ENCODE measurements at regions not wholly inside any gene's neighbourhood (a gene's known extent, or its start where the extent isn't known, plus 50 kb on each side); places are given as distances from the start of the nearest gene placed in this dataset.

DNA sequence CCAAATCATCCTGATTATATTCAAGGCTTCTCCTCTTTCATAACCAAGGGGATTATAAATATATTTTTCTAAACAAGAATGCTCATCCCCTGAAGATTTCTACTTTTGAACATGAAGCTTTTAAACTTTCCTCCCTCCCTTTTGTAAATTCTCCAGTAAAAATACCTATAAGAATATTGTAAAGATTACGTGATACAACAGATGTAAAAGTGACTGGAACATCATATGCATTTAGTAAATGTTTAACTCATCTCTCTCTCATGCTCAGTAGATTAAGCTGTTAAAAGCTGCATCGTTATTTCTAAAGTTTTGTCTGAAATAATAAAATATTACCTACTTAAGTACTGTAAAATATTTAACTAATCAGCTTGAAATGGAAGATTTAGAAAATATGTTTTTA lies 281.1 kb downstream of the SPRY2 start:
- no peak for TF ChIP-seq CTCF (IDR thresholded peaks at IDR 0.05)
- no peak for TF ChIP-seq POLR2A (IDR thresholded peaks at IDR 0.05)

Measured in heart left ventricle (tissue), 13 donors.